ENCODE measurements at regions not wholly inside any gene's neighbourhood (a gene's known extent, or its start where the extent isn't known, plus 50 kb on each side); places are given as distances from the start of the nearest gene placed in this dataset.

DNA sequence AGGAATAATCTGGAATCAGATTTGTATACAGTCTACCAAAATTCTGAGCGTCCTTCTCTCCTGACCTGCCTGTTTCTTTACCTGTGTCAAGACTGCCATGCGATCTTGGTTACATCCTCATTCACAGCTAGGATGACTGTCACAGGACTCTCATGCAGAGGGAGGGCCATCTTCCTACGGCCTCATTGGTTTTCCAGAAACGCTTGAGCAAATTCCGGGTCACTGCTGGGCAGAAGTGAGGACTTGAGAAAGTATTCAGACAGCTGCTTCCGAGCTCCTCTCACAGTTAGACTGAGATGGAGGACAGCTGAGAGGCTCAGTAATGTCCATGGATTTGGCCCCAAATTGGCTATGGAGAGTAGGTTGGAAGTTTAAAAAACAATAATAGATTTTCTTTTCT, 94.2 kb downstream of the TFAP2C start:
- no peaks in the 10 kb centered on the region for H3K4me1 ChIP-seq (ENCODE audit: control insufficient read depth in 1 of 2, insufficient read depth in 2 of 2, low read length in 2 of 2)
- DNase-seq, result no peak
- H3K36me3 ChIP-seq (ENCODE audit: control insufficient read depth in 1 of 2, insufficient read depth in 2 of 2, low read length in 2 of 2), result no peaks in the 10 kb centered on the region
- no peak overlapping the region for H2BK5ac ChIP-seq (ENCODE audit: low read depth, low read length, poor library complexity)
- WGBS (ENCODE audit: extremely low coverage, insufficient coverage, insufficient read length), result no CpG with 5 or more reads among the region's 6 CpGs
- no peak overlapping the region for H3K4ac ChIP-seq (ENCODE audit: low read depth, low read length)
- H3K27me3 ChIP-seq (ENCODE audit: insufficient read depth, low read length), result no peaks in the 10 kb centered on the region
- H3K79me1 ChIP-seq (ENCODE audit: low read length), result no peaks in the 10 kb centered on the region
- H2BK12ac ChIP-seq (ENCODE audit: low read length), result no peak overlapping the region
- no peak overlapping the region for H2AK5ac ChIP-seq (ENCODE audit: low read length)
- no peak overlapping the region for H4K12ac ChIP-seq (ENCODE audit: low read depth, low read length)
- H2BK120ac ChIP-seq (ENCODE audit: insufficient read depth, low read length, poor library complexity), result no peak overlapping the region
- no peak overlapping the region for H4K8ac ChIP-seq (ENCODE audit: low read depth, low read length)
- no peak overlapping the region for H3K18ac ChIP-seq (ENCODE audit: low read length)
- H4K91ac ChIP-seq (ENCODE audit: low read depth, low read length), result no peak overlapping the region
- H3K4me3 ChIP-seq (ENCODE audit: low read depth, low read length), result no peak overlapping the region
- H3K4me2 ChIP-seq (ENCODE audit: low read length), result no peak overlapping the region
- no peaks in the 10 kb centered on the region for H3K79me2 ChIP-seq (ENCODE audit: control insufficient read depth, insufficient read depth, low read length, poor library complexity)
- H3K14ac ChIP-seq (ENCODE audit: low read length), result no peak overlapping the region
- H3K23ac ChIP-seq (ENCODE audit: low read length), result no peak overlapping the region
- H3K9ac ChIP-seq (ENCODE audit: low read length), result no peak overlapping the region
- H3K27ac ChIP-seq (ENCODE audit: low read depth, low read length), result no peak overlapping the region
- H2AFZ ChIP-seq (ENCODE audit: insufficient read depth, low read length, poor library complexity), result no peak overlapping the region
- H3K9me3 ChIP-seq (ENCODE audit: insufficient read depth, low read depth, low read length), result no peaks in the 10 kb centered on the region

DNA sequence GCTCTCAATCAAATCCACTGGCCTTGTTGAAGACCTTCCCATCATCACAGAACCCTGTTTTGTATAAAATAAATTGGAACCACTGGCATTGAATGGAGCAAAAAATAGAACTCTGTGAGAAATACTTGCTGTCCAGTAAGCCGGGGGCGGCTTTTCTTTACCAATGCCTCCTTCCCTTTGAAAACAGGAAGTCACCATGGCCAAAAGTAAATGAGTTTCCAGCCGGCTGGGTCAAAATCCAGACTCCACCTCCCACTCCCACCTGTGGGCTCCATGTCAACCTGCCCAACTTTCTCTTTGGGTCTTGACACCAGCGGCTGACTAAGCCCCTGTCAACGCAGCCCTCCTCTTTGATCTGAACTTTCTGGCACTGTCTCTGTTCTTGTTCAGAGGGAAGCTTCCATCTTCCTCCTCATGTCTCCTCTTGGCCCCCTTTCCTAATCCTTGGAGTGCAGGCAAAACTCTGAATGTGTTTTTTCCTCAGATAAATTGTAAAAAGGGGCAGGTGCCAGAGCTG, 95.2 kb downstream of the TFAP2C start:
- H4K12ac ChIP-seq (ENCODE audit: low read depth, low read length), result no peak overlapping the region
- no peak overlapping the region for H3K9ac ChIP-seq (ENCODE audit: low read length)
- H3K4me2 ChIP-seq (ENCODE audit: low read length), result no peak overlapping the region
- H2AK5ac ChIP-seq (ENCODE audit: low read length), result no peak overlapping the region
- no peak overlapping the region for H3K4me3 ChIP-seq (ENCODE audit: low read depth, low read length)
- H4K8ac ChIP-seq (ENCODE audit: low read depth, low read length), result no peak overlapping the region
- H3K4ac ChIP-seq (ENCODE audit: low read depth, low read length), result no peak overlapping the region
- no peak overlapping the region for H2AFZ ChIP-seq (ENCODE audit: insufficient read depth, low read length, poor library complexity)
- no peaks in the 10 kb centered on the region for H3K79me1 ChIP-seq (ENCODE audit: low read length)
- H2BK120ac ChIP-seq (ENCODE audit: insufficient read depth, low read length, poor library complexity), result no peak overlapping the region
- H3K14ac ChIP-seq (ENCODE audit: low read length), result no peak overlapping the region
- H3K27me3 ChIP-seq (ENCODE audit: insufficient read depth, low read length), result no peaks in the 10 kb centered on the region
- H3K9me3 ChIP-seq (ENCODE audit: insufficient read depth, low read depth, low read length), result no peaks in the 10 kb centered on the region
- no peak overlapping the region for H2BK12ac ChIP-seq (ENCODE audit: low read length)
- no CpG with 5 or more reads among the region's 5 CpGs for WGBS (ENCODE audit: extremely low coverage, insufficient coverage, insufficient read length)
- no peaks in the 10 kb centered on the region for H3K4me1 ChIP-seq (ENCODE audit: control insufficient read depth in 1 of 2, insufficient read depth in 2 of 2, low read length in 2 of 2)
- no peak for DNase-seq
- H3K23ac ChIP-seq (ENCODE audit: low read length), result no peak overlapping the region
- no peak overlapping the region for H3K27ac ChIP-seq (ENCODE audit: low read depth, low read length)
- no peak overlapping the region for H2BK5ac ChIP-seq (ENCODE audit: low read depth, low read length, poor library complexity)
- H4K91ac ChIP-seq (ENCODE audit: low read depth, low read length), result no peak overlapping the region
- H3K36me3 ChIP-seq (ENCODE audit: control insufficient read depth in 1 of 2, insufficient read depth in 2 of 2, low read length in 2 of 2), result no peaks in the 10 kb centered on the region
- no peaks in the 10 kb centered on the region for H3K79me2 ChIP-seq (ENCODE audit: control insufficient read depth, insufficient read depth, low read length, poor library complexity)
- no peak overlapping the region for H3K18ac ChIP-seq (ENCODE audit: low read length)

DNA sequence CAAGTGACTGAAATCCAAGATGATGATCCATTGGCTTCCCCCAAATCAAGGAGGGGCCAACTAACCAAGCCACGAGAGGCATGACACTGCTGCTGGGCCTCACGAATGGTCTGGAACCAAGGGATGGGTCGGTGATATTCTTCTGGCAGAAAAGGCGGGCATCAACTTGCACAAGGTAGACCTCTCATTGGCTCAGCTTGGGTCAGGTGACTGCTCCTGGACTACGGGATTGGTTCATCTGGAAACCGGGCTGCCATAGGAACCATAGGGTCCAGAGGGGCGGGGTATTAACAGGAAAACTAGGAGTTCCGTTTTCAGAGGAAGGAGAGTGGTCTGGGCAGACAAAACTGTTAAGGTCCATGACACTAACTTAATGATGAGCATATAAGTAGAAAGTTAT, 100.9 kb downstream of the TFAP2C start:
- H2AFZ ChIP-seq (ENCODE audit: insufficient read depth, low read length, poor library complexity), result no peak overlapping the region
- H3K14ac ChIP-seq (ENCODE audit: low read length), result no peak overlapping the region
- no peak overlapping the region for H2AK5ac ChIP-seq (ENCODE audit: low read length)
- H3K79me2 ChIP-seq (ENCODE audit: control insufficient read depth, insufficient read depth, low read length, poor library complexity), result no peaks in the 10 kb centered on the region
- H3K27me3 ChIP-seq (ENCODE audit: insufficient read depth, low read length), result no peaks in the 10 kb centered on the region
- DNase-seq, result no peak
- no peak overlapping the region for H3K18ac ChIP-seq (ENCODE audit: low read length)
- H3K9ac ChIP-seq (ENCODE audit: low read length), result no peak overlapping the region
- H2BK12ac ChIP-seq (ENCODE audit: low read length), result no peak overlapping the region
- H4K8ac ChIP-seq (ENCODE audit: low read depth, low read length), result no peak overlapping the region
- H2BK120ac ChIP-seq (ENCODE audit: insufficient read depth, low read length, poor library complexity), result no peak overlapping the region
- peaks cover 2% of the 10 kb centered on the region for H3K9me3 ChIP-seq (ENCODE audit: insufficient read depth, low read depth, low read length)
- no peak overlapping the region for H3K4ac ChIP-seq (ENCODE audit: low read depth, low read length)
- no peak overlapping the region for H3K23ac ChIP-seq (ENCODE audit: low read length)
- H3K27ac ChIP-seq (ENCODE audit: low read depth, low read length), result no peak overlapping the region
- H4K91ac ChIP-seq (ENCODE audit: low read depth, low read length), result no peak overlapping the region
- WGBS (ENCODE audit: extremely low coverage, insufficient coverage, insufficient read length), result no CpG with 5 or more reads among the region's 8 CpGs
- H3K4me1 ChIP-seq (ENCODE audit: control insufficient read depth in 1 of 2, insufficient read depth in 2 of 2, low read length in 2 of 2), result peaks cover 0 to 3% of the 10 kb centered on the region in 2 experiments
- no peak overlapping the region for H2BK5ac ChIP-seq (ENCODE audit: low read depth, low read length, poor library complexity)
- H3K36me3 ChIP-seq (ENCODE audit: control insufficient read depth in 1 of 2, insufficient read depth in 2 of 2, low read length in 2 of 2), result no peaks in the 10 kb centered on the region
- no peak overlapping the region for H3K4me3 ChIP-seq (ENCODE audit: low read depth, low read length)
- no peak overlapping the region for H3K4me2 ChIP-seq (ENCODE audit: low read length)
- no peak overlapping the region for H4K12ac ChIP-seq (ENCODE audit: low read depth, low read length)
- H3K79me1 ChIP-seq (ENCODE audit: low read length), result peaks cover under 1% of the 10 kb centered on the region

DNA sequence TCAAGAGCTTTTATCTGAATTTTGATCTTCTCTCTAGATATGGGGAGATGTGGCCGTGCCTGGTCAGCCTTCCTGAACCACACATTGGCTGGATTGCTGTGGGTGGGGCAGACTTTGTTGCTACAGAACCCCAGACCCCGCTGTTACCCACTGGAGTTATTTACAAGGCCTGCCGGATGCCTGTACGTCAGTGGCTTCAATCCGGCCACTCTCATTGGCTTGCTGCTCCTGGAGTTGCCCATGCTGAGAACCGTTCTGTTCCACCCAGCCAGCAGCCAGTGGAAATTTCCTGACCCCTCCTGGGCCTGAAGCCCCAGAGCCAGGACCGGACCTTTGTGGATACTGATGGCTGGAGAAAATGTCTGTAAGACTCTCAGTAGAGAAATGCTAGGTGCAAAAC, 101.9 kb downstream of the TFAP2C start:
- no peak overlapping the region for H3K4me3 ChIP-seq (ENCODE audit: low read depth, low read length)
- no peak overlapping the region for H3K4ac ChIP-seq (ENCODE audit: low read depth, low read length)
- no peak overlapping the region for H2BK120ac ChIP-seq (ENCODE audit: insufficient read depth, low read length, poor library complexity)
- no peak overlapping the region for H2BK5ac ChIP-seq (ENCODE audit: low read depth, low read length, poor library complexity)
- no CpG with 5 or more reads among the region's 7 CpGs for WGBS (ENCODE audit: extremely low coverage, insufficient coverage, insufficient read length)
- H3K14ac ChIP-seq (ENCODE audit: low read length), result no peak overlapping the region
- H4K91ac ChIP-seq (ENCODE audit: low read depth, low read length), result no peak overlapping the region
- H3K4me1 ChIP-seq (ENCODE audit: control insufficient read depth in 1 of 2, insufficient read depth in 2 of 2, low read length in 2 of 2), result peaks cover 0 to 5% of the 10 kb centered on the region in 2 experiments
- H3K9me3 ChIP-seq (ENCODE audit: insufficient read depth, low read depth, low read length), result peaks cover 2% of the 10 kb centered on the region
- no peak overlapping the region for H4K12ac ChIP-seq (ENCODE audit: low read depth, low read length)
- no peak for DNase-seq
- H3K18ac ChIP-seq (ENCODE audit: low read length), result no peak overlapping the region
- H3K79me1 ChIP-seq (ENCODE audit: low read length), result peaks cover 2% of the 10 kb centered on the region
- no peak overlapping the region for H2BK12ac ChIP-seq (ENCODE audit: low read length)
- H3K27me3 ChIP-seq (ENCODE audit: insufficient read depth, low read length), result no peaks in the 10 kb centered on the region
- no peak overlapping the region for H3K23ac ChIP-seq (ENCODE audit: low read length)
- H3K9ac ChIP-seq (ENCODE audit: low read length), result no peak overlapping the region
- no peaks in the 10 kb centered on the region for H3K36me3 ChIP-seq (ENCODE audit: control insufficient read depth in 1 of 2, insufficient read depth in 2 of 2, low read length in 2 of 2)
- no peak overlapping the region for H2AK5ac ChIP-seq (ENCODE audit: low read length)
- H4K8ac ChIP-seq (ENCODE audit: low read depth, low read length), result no peak overlapping the region
- H2AFZ ChIP-seq (ENCODE audit: insufficient read depth, low read length, poor library complexity), result no peak overlapping the region
- no peaks in the 10 kb centered on the region for H3K79me2 ChIP-seq (ENCODE audit: control insufficient read depth, insufficient read depth, low read length, poor library complexity)
- no peak overlapping the region for H3K27ac ChIP-seq (ENCODE audit: low read depth, low read length)
- no peak overlapping the region for H3K4me2 ChIP-seq (ENCODE audit: low read length)
